IMR-90 (cell line): ENCODE measurements at regions not wholly inside any gene's neighbourhood (a gene's known extent, or its start where the extent isn't known, plus 50 kb on each side); places are given as distances from the start of the nearest gene placed in this dataset.
"Not testable (repeated sequence)": the region's sequence is repeated elsewhere in the genome, so short reads cannot be mapped to it uniquely, and the experiment has no call there.

ENCODE experiments used
- CTCF ChIP-seq: conservative IDR thresholded peaks from 2 replicates; pipeline ENCODE4 v1.5.1; 2012; ENCODE audit warnings: mild to moderate bottlenecking, low read depth, low read length, improper control_type of control experiment
- MAZ ChIP-seq: IDR thresholded peaks from 2 replicates; pipeline ENCODE4 v1.6.1; 2012; ENCODE audit warnings: low read depth, mild to moderate bottlenecking, low read length, improper control_type of control experiment, moderate library complexity, borderline replicate concordance
- POLR2A ChIP-seq: IDR thresholded peaks from 2 replicates; pipeline ENCODE4 v1.6.1; 2012; ENCODE audit warnings: mild to moderate bottlenecking, low read depth, low read length
- RCOR1 ChIP-seq: IDR thresholded peaks from 2 replicates; pipeline ENCODE4 v1.6.1; 2012; ENCODE audit warnings: mild to moderate bottlenecking, low read length, improper control_type of control experiment; ENCODE audit not compliant: insufficient replicate concordance
- SMC3 ChIP-seq: fragments of 150-350 bp; IDR thresholded peaks from 2 replicates; pipeline ENCODE4 v1.6.1; 2016; ENCODE audit warnings: low read depth, mild to moderate bottlenecking, antibody characterized with exemption, low read length, moderate library complexity
- USF2 ChIP-seq: fragments of 150-350 bp; IDR thresholded peaks from 2 replicates; pipeline ENCODE4 v1.6.1; 2017; ENCODE audit warnings: mild to moderate bottlenecking, antibody characterized with exemption, low read length, low read depth

DNA sequence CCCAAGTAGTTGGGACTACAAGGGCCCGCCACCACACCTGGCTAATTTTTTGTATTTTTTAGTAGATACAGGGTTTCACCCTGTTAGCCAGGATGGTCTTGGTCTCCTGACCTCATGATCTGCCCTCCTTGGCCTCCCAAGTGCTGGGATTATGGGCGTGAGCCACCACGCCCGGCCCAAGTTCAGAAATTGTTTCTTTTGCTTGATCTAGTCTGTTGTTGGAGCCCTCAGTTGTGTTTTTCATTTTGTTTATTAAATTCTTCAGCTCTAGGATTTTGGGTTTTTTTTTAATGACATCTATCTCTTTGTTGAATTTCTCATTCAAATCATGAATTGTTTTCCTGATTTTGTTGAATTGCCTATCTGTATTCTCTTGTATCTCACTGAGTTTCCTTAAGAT, 80.8 kb downstream of the BUB3 start:
- TF ChIP-seq SMC3, CTCF, RCOR1, USF2, POLR2A, MAZ: not testable (repeated sequence)
